ENCODE measurements at regions not wholly inside any gene's neighbourhood (a gene's known extent, or its start where the extent isn't known, plus 50 kb on each side); places are given as distances from the start of the nearest gene placed in this dataset.

DNA sequence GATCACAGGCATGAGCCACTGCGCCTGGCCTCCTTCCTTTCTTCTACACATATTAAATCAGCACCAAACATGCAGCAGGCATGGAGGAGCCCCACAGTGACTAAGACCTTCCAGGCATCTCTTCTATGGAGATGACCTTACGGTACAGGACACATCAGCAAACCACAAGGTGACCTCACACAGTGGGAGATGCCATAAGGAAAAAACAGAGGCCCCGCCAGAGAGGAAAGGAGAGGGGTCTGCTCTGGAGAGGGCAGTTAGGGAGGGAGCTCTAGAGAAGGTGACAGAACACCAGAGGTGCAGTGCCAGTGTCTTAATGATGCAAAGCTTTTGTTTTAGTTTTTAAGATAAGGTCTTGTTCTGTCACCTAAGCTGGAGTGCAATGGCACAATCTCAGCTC lies 81.1 kb upstream of the ESRRB start:
- TF ChIP-seq, protein P1, sequence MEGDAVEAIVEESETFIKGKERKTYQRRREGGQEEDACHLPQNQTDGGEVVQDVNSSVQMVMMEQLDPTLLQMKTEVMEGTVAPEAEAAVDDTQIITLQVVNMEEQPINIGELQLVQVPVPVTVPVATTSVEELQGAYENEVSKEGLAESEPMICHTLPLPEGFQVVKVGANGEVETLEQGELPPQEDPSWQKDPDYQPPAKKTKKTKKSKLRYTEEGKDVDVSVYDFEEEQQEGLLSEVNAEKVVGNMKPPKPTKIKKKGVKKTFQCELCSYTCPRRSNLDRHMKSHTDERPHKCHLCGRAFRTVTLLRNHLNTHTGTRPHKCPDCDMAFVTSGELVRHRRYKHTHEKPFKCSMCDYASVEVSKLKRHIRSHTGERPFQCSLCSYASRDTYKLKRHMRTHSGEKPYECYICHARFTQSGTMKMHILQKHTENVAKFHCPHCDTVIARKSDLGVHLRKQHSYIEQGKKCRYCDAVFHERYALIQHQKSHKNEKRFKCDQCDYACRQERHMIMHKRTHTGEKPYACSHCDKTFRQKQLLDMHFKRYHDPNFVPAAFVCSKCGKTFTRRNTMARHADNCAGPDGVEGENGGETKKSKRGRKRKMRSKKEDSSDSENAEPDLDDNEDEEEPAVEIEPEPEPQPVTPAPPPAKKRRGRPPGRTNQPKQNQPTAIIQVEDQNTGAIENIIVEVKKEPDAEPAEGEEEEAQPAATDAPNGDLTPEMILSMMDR (conservative IDR thresholded peaks at IDR 0.05 in 1 of 2, IDR thresholded peaks at IDR 0.05 in 1 of 2; ENCODE audit: low read depth in 1 of 2, low read length in 2 of 2), result no peak
- no peak for TF ChIP-seq EZH2 (IDR thresholded peaks at IDR 0.05; ENCODE audit: low read length, missing control alignments)
